GM04504 (cell line): ENCODE measurements at regions not wholly inside any gene's neighbourhood (a gene's known extent, or its start where the extent isn't known, plus 50 kb on each side); places are given as distances from the start of the nearest gene placed in this dataset.

Source experiments
- DNase-seq: peaks from one replicate; pipeline ENCODE4 v3.0.0-alpha.2; 2012; ENCODE audit warnings: low read depth

GRCh38 chr3:102230057-102230456 is 204.8 kb upstream of the ZPLD1 start:
- no peak for DNase-seq

- no peak for DNase-seq
These were observed 200.9 kb upstream of the ZPLD1 start for GRCh38 chr3:102233881-102234280.

GRCh38 chr3:102235679-102236078 is 199.1 kb upstream of the ZPLD1 start:
- DNase-seq = no peak

- no peak for DNase-seq
These were observed 197.6 kb upstream of the ZPLD1 start for GRCh38 chr3:102237181-102237580.

GRCh38 chr3:102237838-102238237 is 197.0 kb upstream of the ZPLD1 start:
- DNase-seq = no peak

GRCh38 chr3:102238362-102238761 is 196.5 kb upstream of the ZPLD1 start:
- DNase-seq = no peak

- DNase-seq = no peak
These were observed 194.1 kb upstream of the ZPLD1 start for GRCh38 chr3:102240720-102241119.

- DNase-seq = no peak
These were observed 185.7 kb upstream of the ZPLD1 start for GRCh38 chr3:102248981-102249705.

GRCh38 chr3:102255736-102256135 is 179.1 kb upstream of the ZPLD1 start:
- no peak for DNase-seq

GRCh38 chr3:102258666-102259227 is 176.1 kb upstream of the ZPLD1 start:
- DNase-seq = no peak

GRCh38 chr3:102259663-102260062 is 175.2 kb upstream of the ZPLD1 start:
- no peak for DNase-seq

GRCh38 chr3:102265720-102266119 is 169.1 kb upstream of the ZPLD1 start:
- DNase-seq = no peak

GRCh38 chr3:102269406-102269805 is 165.4 kb upstream of the ZPLD1 start:
- no peak for DNase-seq

- DNase-seq = no peak
These were observed 144.6 kb upstream of the ZPLD1 start for GRCh38 chr3:102290241-102290640.

- DNase-seq = no peak
These were observed 139.1 kb upstream of the ZPLD1 start for GRCh38 chr3:102295756-102296155.

- DNase-seq = no peak
These were observed 137.7 kb upstream of the ZPLD1 start for GRCh38 chr3:102297072-102297658.

- no peak for DNase-seq
These were observed 135.5 kb upstream of the ZPLD1 start for GRCh38 chr3:102299125-102299877.

GRCh38 chr3:102301155-102301880 is 133.5 kb upstream of the ZPLD1 start:
- no peak for DNase-seq

GRCh38 chr3:102302020-102302419 is 132.8 kb upstream of the ZPLD1 start:
- DNase-seq = no peak

GRCh38 chr3:102304550-102304949 is 130.3 kb upstream of the ZPLD1 start:
- DNase-seq = no peak

- DNase-seq = no peak
These were observed 127.4 kb upstream of the ZPLD1 start for GRCh38 chr3:102307442-102307841.

GRCh38 chr3:102329066-102329465 is 105.7 kb upstream of the ZPLD1 start:
- no peak for DNase-seq
